ENCODE measurements at regions not wholly inside any gene's neighbourhood (a gene's known extent, or its start where the extent isn't known, plus 50 kb on each side); places are given as distances from the start of the nearest gene placed in this dataset.

DNA sequence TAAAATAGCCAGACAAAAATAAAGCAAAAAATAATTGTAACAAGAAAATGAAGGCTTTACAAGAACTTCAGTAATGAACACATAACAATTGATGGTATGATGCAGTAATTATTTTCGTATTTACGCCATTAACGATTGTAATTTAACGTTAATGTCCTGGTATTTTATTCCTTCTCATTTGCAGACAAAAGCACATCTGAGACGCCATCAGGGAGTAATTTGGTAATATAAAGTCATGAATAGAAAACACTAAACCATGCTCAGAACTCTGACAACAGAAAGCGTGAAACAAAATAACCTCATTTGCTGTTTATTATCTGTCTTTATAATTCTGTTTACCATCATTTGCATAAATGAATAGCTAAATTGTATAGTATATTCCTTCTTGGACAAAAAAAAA, 336.6 kb upstream of the THRB start:
- TF ChIP-seq, protein P1, sequence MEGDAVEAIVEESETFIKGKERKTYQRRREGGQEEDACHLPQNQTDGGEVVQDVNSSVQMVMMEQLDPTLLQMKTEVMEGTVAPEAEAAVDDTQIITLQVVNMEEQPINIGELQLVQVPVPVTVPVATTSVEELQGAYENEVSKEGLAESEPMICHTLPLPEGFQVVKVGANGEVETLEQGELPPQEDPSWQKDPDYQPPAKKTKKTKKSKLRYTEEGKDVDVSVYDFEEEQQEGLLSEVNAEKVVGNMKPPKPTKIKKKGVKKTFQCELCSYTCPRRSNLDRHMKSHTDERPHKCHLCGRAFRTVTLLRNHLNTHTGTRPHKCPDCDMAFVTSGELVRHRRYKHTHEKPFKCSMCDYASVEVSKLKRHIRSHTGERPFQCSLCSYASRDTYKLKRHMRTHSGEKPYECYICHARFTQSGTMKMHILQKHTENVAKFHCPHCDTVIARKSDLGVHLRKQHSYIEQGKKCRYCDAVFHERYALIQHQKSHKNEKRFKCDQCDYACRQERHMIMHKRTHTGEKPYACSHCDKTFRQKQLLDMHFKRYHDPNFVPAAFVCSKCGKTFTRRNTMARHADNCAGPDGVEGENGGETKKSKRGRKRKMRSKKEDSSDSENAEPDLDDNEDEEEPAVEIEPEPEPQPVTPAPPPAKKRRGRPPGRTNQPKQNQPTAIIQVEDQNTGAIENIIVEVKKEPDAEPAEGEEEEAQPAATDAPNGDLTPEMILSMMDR (IDR thresholded peaks at IDR 0.05), result no peak
- no peak for DNase-seq
- Histone ChIP-seq H3K4me1 (no peaks in the 10 kb centered on the region), H3K27ac (no peak overlapping the region), H3K9me3 (no peaks in the 10 kb centered on the region), H3K4me3 (no peak overlapping the region), H3K36me3 (no peaks in the 10 kb centered on the region), H3K27me3 (peaks cover 31% of the 10 kb centered on the region)
- ATAC-seq, result no peak
- intact Hi-C loops (cut with DNase I), result no loop called here

DNA sequence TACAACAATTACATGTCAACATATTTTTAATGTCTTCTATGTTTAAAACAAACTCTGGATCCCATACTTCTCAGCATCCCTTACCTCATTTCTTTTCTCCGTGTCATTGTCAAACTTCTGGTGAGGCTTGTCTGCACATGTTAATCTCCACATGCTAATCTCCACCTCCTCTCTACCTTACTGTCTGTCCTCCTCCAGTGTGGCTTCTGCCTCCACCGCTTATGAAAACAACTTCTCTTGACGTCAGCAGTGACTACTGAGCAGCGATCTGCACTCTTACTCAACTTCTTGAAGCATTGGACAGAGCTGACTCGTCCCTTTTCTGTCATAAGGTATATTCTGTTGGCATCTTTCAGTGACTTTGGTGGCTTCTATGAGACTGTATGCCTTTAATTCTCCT, 338.2 kb upstream of the THRB start:
- intact Hi-C loops (cut with DNase I), result no loop called here

DNA sequence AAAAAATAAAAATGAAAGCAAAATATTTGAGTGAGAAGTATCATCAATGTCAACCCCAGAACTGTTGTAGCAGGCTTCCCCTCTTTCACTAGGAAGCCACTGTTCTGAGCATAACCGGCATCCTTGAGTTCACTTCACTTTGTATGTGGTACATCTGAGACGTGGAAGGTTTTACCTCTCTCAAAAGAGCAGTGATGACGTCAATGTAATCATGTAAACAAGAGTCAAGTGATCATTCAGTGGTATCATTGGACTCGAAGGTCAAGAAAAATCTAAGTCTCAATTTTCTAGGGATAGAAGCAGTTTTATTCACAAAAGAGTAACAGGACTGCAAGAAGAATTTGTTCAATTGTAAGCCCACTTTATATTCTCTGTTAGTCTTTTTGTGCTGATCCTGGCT, 339.8 kb upstream of the THRB start:
- intact Hi-C loops (cut with DNase I), result no loop called here
- no peak for DNase-seq
- Histone ChIP-seq H3K27me3 (peaks cover 19% of the 10 kb centered on the region), H3K4me1 (no peaks in the 10 kb centered on the region), H3K9me3 (no peaks in the 10 kb centered on the region), H3K4me3 (no peak overlapping the region), H3K36me3 (no peaks in the 10 kb centered on the region), H3K27ac (no peak overlapping the region)
- no peak for ATAC-seq
- TF ChIP-seq, protein P1 (IDR thresholded peaks at IDR 0.05), result no peak

More for the DNA sequence above, 338.2 kb upstream of the THRB start:
- Histone ChIP-seq H3K27ac (no peak overlapping the region), H3K4me1 (no peaks in the 10 kb centered on the region), H3K4me3 (no peak overlapping the region), H3K9me3 (no peaks in the 10 kb centered on the region), H3K27me3 (peaks cover 31% of the 10 kb centered on the region), H3K36me3 (no peaks in the 10 kb centered on the region)
- ATAC-seq (no peak), DNase-seq (no peak)
- TF ChIP-seq, protein P1 (IDR thresholded peaks at IDR 0.05), result no peak

DNA sequence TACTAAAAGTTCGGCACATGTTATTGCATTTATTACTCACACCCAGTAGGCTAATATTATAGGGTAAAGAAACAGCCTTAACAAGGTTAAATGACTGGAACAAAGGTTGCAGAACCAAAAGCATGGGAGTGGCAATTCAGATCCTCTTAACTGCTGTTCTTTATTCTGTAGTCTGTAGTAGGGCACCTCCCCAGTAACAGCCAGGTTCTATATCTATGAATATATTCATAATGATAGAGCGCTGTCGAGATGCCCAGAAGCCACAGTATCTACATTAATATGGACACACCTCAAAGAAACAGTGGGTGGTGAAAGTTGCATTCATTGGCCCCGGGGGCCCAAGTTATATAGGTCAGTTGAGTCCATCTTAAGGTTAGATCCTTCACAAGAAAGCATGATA, 340.9 kb upstream of the THRB start:
- DNase-seq (no peak), ATAC-seq (no peak)
- Histone ChIP-seq H3K27me3 (peaks cover 13% of the 10 kb centered on the region), H3K9me3 (no peaks in the 10 kb centered on the region), H3K36me3 (no peaks in the 10 kb centered on the region), H3K27ac (no peak overlapping the region), H3K4me1 (no peaks in the 10 kb centered on the region), H3K4me3 (no peak overlapping the region)
- TF ChIP-seq, protein P1 (IDR thresholded peaks at IDR 0.05), result no peak
- intact Hi-C loops (cut with DNase I), result no loop called here

DNA sequence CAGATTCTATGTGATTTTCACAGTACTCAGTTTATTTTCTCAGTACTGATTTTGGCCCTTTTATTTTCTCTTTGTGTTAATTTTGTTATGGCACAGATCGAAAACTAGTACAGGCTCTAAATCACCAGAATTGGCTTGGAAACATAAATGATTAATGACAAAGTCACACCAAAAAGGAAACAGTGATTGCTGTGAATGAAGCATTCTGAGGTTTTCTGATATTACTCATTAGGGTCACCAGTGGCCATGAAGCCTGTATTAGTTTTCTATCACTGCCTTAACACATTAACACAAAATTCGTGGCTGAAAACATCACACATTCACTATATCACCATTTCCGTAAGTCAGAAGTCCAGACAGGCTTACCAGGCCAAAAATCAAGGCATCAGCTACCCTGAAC, 343.0 kb upstream of the THRB start:
- H3K4me1 ChIP-seq, result no peaks in the 10 kb centered on the region
- no peaks in the 10 kb centered on the region for H3K36me3 ChIP-seq
- TF ChIP-seq, protein P1 (IDR thresholded peaks at IDR 0.05), result no peak
- H3K4me3 ChIP-seq, result no peak overlapping the region
- no peaks in the 10 kb centered on the region for H3K9me3 ChIP-seq
- no peak overlapping the region for H3K27ac ChIP-seq
- intact Hi-C loops (cut with DNase I), result no loop called here
- H3K27me3 ChIP-seq, result no peaks in the 10 kb centered on the region
- no peak for ATAC-seq
- no peak for DNase-seq

DNA sequence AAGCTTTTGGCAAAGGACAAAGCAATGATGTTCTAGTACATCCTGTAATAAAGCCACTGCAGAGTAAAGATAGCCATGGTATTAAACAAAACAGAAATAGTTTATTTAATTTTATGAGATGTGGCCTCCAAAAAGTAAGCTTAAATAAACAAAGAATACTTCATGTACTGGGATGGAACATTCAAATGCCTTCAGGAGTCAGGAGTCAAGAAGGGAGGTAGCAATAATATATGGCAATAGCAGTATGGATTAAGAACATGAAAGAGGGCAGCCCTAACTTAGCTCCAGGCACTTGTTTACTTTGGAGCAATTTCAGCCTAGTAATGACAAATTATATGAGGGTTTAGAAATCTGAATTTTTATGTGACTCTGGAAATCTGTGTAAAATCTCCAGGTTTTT, 343.9 kb upstream of the THRB start:
- Histone ChIP-seq H3K27me3 (no peaks in the 10 kb centered on the region), H3K4me3 (no peak overlapping the region), H3K36me3 (no peaks in the 10 kb centered on the region), H3K4me1 (no peaks in the 10 kb centered on the region), H3K27ac (no peak overlapping the region), H3K9me3 (no peaks in the 10 kb centered on the region)
- no peak for DNase-seq
- TF ChIP-seq, protein P1 (IDR thresholded peaks at IDR 0.05), result no peak
- intact Hi-C loops (cut with DNase I), result no loop called here
- ATAC-seq, result no peak
